Esophagus muscularis mucosa (tissue), 4 donors: ENCODE measurements at regions not wholly inside any gene's neighbourhood (a gene's known extent, or its start where the extent isn't known, plus 50 kb on each side); places are given as distances from the start of the nearest gene placed in this dataset.

Experiments
- DNase-seq: peaks from one replicate; pipeline ENCODE4 v3.0.0-alpha.2; 2017; ENCODE audit errors: extremely low spot score
- H3K27ac ChIP-seq, 4 donors: fragments of 200-600 bp; sonication (generic); replicated peaks in 1 of 4; 1 replicate in 3 of 4; 2 replicates in 1 of 4; pipeline ENCODE4 v1.5.1; 2016 to 2019; ENCODE audit warnings: mild to moderate bottlenecking in 1 of 4
- H3K27me3 ChIP-seq, 4 donors: fragments of 200-600 bp; sonication (generic); one replicate each; pipeline versions ENCODE4 v1.5.1 to v1.6.0; 2016 to 2019
- H3K36me3 ChIP-seq, 4 donors: fragments of 200-600 bp; sonication (generic); one replicate each; pipeline ENCODE4 v1.5.1; 2016 to 2019
- H3K4me1 ChIP-seq, 4 donors: fragments of 200-600 bp; sonication (generic); one replicate each; pipeline ENCODE4 v1.5.1; 2016 to 2019
- H3K4me3 ChIP-seq, 4 donors: fragments of 200-600 bp; sonication (generic); 1 replicate in 2 of 4; 2 replicates in 2 of 4; pipeline ENCODE4 v1.5.1; 2016 to 2019; ENCODE audit warnings: mild to moderate bottlenecking in 4 of 4, moderate library complexity in 1 of 4
- H3K9me3 ChIP-seq, 4 donors: fragments of 200-600 bp; sonication (generic); 1 replicate in 3 of 4; 2 replicates in 1 of 4; pipeline ENCODE4 v1.5.1; 2016 to 2019
- EP300 ChIP-seq: sonication (generic); formaldehyde crosslinking; IDR thresholded peaks from one replicate; pipeline ENCODE4 v1.6.1; 2017; ENCODE audit warnings: antibody characterized with exemption
- POLR2A ChIP-seq: fragments of 450-650 bp; IDR thresholded peaks from one replicate; pipeline ENCODE4 v1.6.1; 2017; ENCODE audit warnings: antibody characterized with exemption, moderate library complexity, mild to moderate bottlenecking, low read depth
- POLR2AphosphoS5 ChIP-seq, 2 donors: sonication (generic); formaldehyde crosslinking; IDR thresholded peaks; one replicate each; pipeline ENCODE4 v1.6.1; 2017; ENCODE audit warnings: antibody characterized with exemption in 2 of 2
- WGBS: methylation state at CpG from one replicate; pipeline ENCODE4 v1.1.5; 2018; 5-methylcytosine and 5-hydroxymethylcytosine counted together
- intact Hi-C: fragments of 100-400 bp; cut with DNase I; formaldehyde crosslinking; loops from one replicate; pipeline ENCODE4 v1.15.1; 2023
- TF ChIP-seq, protein P1 (sequence below), 3 experiments: fragments of 200-600 bp in 2 of 3; fragments of 450-650 bp in 1 of 3; sonication (generic) in 2 of 3; IDR thresholded peaks; one replicate each; pipeline ENCODE4 v1.5.1; 2017 to 2019; ENCODE audit warnings: antibody characterized with exemption in 3 of 3, mild to moderate bottlenecking in 2 of 3, moderate library complexity in 1 of 3

DNA sequence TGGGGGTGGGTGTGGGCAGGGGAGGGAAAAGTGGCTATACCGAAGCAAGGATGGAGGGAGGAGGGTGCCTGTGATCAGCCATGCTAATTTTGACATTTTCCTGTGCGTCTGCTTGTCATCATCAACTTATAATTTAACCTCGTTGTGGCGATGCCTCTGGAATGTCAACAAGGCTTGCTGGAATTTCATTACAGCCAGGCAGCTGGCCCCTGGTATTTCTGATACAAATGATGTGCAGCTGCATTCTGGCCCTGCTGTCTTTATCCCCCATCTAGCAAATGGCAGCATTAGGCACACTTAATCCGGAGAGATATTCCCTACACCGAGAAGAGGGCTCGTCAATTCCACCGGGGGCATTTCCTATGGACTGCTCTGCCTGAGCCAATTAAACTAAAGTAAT lies 278.3 kb upstream of the CCL2 start:
- no peak overlapping the region for H3K4me3 ChIP-seq
- intact Hi-C loops = no loop called here
- no peaks in the 10 kb centered on the region for H3K9me3 ChIP-seq
- TF ChIP-seq POLR2A (no peak), POLR2AphosphoS5 (IDR thresholded peaks at IDR 0.05) (no peak), EP300 (no peak)
- TF ChIP-seq, protein P1, sequence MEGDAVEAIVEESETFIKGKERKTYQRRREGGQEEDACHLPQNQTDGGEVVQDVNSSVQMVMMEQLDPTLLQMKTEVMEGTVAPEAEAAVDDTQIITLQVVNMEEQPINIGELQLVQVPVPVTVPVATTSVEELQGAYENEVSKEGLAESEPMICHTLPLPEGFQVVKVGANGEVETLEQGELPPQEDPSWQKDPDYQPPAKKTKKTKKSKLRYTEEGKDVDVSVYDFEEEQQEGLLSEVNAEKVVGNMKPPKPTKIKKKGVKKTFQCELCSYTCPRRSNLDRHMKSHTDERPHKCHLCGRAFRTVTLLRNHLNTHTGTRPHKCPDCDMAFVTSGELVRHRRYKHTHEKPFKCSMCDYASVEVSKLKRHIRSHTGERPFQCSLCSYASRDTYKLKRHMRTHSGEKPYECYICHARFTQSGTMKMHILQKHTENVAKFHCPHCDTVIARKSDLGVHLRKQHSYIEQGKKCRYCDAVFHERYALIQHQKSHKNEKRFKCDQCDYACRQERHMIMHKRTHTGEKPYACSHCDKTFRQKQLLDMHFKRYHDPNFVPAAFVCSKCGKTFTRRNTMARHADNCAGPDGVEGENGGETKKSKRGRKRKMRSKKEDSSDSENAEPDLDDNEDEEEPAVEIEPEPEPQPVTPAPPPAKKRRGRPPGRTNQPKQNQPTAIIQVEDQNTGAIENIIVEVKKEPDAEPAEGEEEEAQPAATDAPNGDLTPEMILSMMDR (IDR thresholded peaks at IDR 0.05) = no peak
- H3K27ac ChIP-seq = no peak overlapping the region
- 54% methylated on average over 8 of the region's 8 CpGs for WGBS
- no peaks in the 10 kb centered on the region for H3K4me1 ChIP-seq
- peaks cover 0 to 30% (median 0%) of the 10 kb centered on the region in 4 donors for H3K27me3 ChIP-seq
- no peaks in the 10 kb centered on the region for H3K36me3 ChIP-seq
- DNase-seq = no peak

DNA sequence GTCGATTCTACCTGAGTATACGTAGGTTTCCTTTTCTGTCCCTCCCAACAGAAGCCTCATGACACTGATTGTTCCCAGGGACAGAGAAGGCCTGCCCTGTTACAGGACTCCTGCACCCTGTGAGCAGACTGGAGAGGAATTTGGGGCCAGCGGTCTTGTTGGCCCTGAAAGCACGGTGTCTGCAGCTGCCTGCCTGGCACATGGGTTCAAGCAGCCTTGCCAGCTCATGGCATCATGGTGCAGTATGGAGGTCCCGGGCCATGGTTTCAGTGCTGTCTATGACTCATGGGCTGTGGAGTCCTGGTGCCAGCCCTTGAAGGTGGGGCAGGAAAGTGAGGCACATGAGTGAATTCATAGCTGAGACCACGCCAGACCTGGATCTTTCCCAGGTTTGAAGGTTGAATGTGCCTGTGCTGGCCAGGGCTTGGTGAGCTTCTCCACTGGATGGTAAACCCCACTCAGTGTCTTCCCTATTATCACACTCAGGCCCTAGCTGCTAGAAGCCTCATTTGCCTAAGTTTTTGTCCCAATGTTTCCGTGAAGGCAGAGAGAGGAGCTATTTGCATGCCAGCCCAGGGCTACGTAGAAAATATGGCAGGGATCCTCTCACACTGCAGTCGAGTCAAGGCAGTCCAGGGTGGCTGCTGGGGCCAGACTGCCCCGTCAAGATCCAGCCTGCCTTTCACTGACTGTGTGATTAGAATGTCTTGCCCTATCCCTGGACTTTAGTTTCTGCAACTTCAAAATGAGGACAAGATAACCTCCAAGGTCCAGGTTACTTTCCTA lies 277.2 kb upstream of the CCL2 start:
- H3K36me3 ChIP-seq = no peaks in the 10 kb centered on the region
- DNase-seq = peak; percentile 82
- 82% methylated on average over 5 of the region's 10 CpGs for WGBS
- no peak for TF ChIP-seq POLR2AphosphoS5 (IDR thresholded peaks at IDR 0.05)
- TF ChIP-seq EP300 = no peak
- TF ChIP-seq, protein P1 (IDR thresholded peaks at IDR 0.05) = no peak
- no peak for TF ChIP-seq POLR2A
- no peaks in the 10 kb centered on the region for H3K4me1 ChIP-seq
- H3K4me3 ChIP-seq = no peak overlapping the region
- intact Hi-C loops = no loop called here
- H3K27me3 ChIP-seq = peaks cover 0 to 30% (median 0%) of the 10 kb centered on the region in 4 donors
- no peak overlapping the region for H3K27ac ChIP-seq
- H3K9me3 ChIP-seq = no peaks in the 10 kb centered on the region

DNA sequence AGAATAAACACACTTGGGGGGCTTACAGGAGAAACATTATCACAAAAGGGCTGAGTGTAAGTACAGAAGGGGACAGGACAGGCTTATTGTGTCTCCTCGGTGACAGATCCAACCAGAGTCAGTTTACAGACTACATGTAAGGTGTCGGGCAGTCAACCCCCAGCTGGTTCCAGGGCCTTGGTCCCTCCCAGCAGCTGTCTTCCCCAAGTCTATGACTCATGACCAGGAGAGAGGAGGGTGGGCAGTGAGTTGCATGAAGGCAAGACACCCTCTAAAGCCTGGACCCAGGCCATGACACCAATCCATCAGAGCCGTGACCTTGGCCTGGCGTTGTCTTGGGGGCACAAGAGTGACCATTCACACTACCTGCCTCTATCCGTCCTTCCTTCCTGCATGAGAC lies 276.2 kb upstream of the CCL2 start:
- Histone ChIP-seq H3K36me3 (no peaks in the 10 kb centered on the region), H3K4me1 (peaks cover 0 to 3% (median 0%) of the 10 kb centered on the region in 4 donors), H3K27ac (no peak overlapping the region), H3K4me3 (no peak overlapping the region), H3K9me3 (no peaks in the 10 kb centered on the region), H3K27me3 (peaks cover 0 to 30% (median 0%) of the 10 kb centered on the region in 4 donors)
- intact Hi-C loops = no loop called here
- TF ChIP-seq POLR2A (no peak), EP300 (no peak), POLR2AphosphoS5 (IDR thresholded peaks at IDR 0.05) (no peak)
- TF ChIP-seq, protein P1 (IDR thresholded peaks at IDR 0.05) = no peak
- 83% methylated on average over 4 of the region's 5 CpGs for WGBS
- DNase-seq = no peak

DNA sequence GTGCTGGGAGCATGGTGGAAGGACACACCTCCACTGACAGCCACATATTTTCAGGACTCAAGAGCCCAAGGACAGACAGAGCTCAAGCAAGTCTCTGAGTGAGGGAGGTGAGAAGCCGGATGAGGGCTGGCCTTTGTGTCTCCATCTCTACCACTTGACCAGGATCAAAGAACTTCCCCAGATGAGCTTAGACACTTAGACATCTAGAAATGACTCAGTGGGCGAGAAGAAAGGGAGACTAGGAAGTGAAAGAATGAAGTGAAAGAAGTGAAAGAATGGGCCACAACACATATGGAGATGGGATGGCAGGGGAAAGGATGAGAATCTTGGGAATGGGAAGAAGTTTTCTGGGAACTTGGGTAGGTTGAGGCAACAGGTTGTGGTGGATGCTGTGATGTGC lies 274.9 kb upstream of the CCL2 start:
- WGBS = 63% methylated on average over 2 of the region's 2 CpGs
- H3K36me3 ChIP-seq = no peaks in the 10 kb centered on the region
- DNase-seq = no peak
- TF ChIP-seq POLR2A = no peak
- no peak for TF ChIP-seq POLR2AphosphoS5 (IDR thresholded peaks at IDR 0.05)
- TF ChIP-seq EP300 = no peak
- TF ChIP-seq, protein P1 (IDR thresholded peaks at IDR 0.05) = no peak
- H3K4me1 ChIP-seq = peaks cover 0 to 3% (median 0%) of the 10 kb centered on the region in 4 donors
- H3K4me3 ChIP-seq = no peak overlapping the region
- H3K9me3 ChIP-seq = no peaks in the 10 kb centered on the region
- H3K27ac ChIP-seq = no peak overlapping the region
- intact Hi-C loops = no loop called here
- peaks cover 0 to 24% (median 0%) of the 10 kb centered on the region in 4 donors for H3K27me3 ChIP-seq
